ENCODE measurements at regions not wholly inside any gene's neighbourhood (a gene's known extent, or its start where the extent isn't known, plus 50 kb on each side); places are given as distances from the start of the nearest gene placed in this dataset.

- DNase-seq: no peak
Measured at GRCh38 chr5:155418960-155419579, 405.5 kb downstream of the KIF4B start.

DNA sequence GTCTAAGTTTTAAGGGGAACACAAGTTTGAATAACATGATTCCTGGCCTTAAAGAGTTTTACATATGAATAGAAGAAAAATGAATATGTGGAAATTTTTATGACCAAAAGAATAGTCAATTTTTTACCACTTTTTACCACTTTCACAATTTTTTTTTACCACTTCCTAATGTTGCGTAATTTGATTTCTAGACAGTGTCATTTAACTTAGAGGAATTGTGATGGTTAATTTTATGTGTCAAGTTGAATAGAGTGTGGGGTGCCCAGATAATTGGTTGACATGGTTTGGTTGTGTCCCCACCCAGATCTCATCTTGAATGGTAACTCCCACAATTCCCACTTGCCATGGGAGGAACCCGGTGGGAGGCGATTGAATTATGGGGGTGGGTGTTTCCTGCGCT is 416.6 kb downstream of the KIF4B start:
- DNase-seq: no peak

GRCh38 chr5:155434267-155434666 is 420.7 kb downstream of the KIF4B start:
- no peak for DNase-seq

- DNase-seq: no peak
Measured at GRCh38 chr5:155434681-155435080, 421.1 kb downstream of the KIF4B start.

GRCh38 chr5:155441849-155442248 is 428.3 kb downstream of the KIF4B start:
- DNase-seq: no peak

GRCh38 chr5:155451106-155451505 is 437.6 kb downstream of the KIF4B start:
- DNase-seq: no peak

DNA sequence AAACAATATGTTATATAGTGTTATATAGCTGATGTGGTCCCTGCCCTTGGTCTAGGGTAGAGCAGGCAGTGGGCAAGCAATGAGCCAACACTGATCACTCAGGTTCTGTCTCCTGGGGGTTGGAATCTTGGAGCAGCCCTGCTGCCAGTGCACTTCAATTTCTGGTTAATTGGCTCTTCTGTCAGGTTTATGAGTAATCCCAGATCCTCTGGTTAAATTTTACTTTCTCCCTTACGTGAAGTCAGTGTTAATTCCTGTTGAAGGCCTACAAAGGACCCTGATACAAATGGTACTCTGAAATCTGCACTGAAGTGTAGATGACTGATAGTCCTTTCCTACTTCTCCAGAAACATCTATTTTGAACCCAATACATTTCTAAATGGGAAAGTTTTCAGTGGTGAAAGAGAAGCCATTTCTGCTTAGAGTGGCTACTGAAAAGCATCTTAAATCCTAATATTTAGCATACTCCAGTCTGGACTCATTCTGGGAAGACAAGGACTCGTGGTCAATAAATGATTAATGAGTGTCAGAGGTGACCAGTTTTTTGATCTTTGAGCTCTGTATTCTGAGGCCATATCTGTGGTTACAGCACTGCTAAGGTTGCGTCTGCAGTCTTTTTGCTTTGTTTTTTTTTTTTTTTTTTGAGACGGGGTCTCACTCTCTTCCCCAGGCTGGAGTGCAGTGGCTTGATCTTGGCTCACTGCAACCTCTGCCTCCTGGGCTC is 442.4 kb downstream of the KIF4B start:
- DNase-seq: no peak

DNA sequence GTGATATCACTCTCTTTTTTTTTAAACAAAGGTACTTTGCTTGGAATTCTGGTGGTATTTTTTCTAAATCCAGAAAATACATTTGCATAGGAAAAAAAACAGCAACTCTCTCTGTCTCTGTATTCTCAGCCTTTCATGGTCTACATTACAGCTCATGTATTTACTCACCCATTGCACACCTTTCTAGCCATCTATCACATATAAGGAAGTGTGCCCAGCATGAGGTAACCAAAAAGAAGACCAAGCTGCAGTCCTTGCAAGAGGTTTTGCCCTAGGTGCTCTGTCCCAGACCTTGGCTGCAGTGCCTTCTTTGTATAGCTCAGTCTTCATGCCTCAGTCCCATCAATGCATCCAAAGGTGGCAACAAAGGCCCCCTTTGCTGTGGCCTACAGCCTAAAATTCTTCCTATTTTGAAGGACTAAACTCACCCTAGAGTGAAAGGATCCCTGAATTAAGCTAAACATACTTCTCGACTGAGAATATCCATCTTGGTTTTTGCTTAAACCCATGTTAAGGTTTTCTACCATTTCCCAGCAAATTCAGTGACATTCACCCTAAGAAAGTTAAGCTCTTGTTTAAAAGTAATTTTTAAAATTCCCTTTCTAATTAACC is 446.4 kb downstream of the KIF4B start:
- peak; percentile 59 for DNase-seq

DNA sequence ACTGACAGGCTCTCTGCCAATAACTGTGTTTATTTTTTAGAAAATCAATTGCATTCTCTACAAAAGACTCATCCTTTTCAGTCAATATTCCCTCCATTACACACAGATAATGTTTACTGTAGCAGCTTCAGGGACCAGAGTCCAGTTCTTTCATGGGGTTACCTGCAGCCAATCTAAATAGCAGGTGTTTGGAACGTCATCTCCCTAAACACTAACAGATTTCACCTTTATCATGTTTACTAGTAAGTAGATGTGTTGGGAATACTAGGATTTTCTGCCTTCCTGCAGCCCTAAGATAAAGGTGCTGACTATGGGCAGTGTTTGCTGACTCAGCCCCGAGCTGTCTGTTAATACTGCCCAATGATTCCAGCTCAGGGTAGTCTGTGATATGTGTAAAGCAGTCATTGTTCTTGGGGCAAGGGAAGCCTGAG is 447.0 kb downstream of the KIF4B start:
- DNase-seq: peak; percentile 84

- peak; percentile 33 for DNase-seq
Measured at GRCh38 chr5:155461304-155461703, 447.7 kb downstream of the KIF4B start.

DNA sequence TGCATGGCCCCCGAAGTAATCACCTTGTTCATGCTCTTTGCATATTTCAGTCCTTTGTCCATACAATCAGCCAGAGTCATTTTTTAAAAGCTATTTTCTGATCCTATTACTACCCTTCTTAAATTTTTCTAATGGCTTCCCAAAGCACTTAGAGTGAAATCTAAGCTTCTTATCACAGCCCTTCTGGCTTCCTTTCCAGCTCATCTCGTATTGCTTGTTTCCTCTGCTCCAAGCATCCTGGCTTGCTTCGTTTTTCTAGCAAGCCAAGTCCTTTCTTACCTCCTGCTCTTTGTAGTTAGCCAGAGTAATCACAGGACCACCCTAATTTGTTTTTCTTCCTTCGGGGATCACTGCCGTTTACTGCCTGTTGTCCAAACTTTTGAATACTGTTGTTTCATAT is 453.3 kb downstream of the KIF4B start:
- no peak for DNase-seq

DNA sequence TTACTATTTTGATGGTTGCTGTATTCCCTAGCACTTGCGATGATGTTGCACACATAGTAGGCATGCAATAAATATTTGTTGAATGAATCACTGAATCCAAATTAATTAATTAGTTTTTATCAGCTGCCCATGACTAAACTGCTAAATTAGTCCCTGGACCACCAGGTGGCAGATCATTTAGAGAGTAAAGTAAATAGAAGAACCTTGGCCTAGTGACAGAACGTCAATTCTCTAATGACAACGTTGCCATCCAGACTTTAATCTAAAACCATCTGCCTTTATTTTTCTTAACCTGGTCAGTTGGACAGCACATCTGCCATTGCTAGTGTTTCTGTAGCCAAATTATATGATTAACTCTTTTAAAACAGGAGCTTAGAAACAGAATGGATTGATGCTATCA is 457.5 kb downstream of the KIF4B start:
- DNase-seq: peak; percentile 74

DNA sequence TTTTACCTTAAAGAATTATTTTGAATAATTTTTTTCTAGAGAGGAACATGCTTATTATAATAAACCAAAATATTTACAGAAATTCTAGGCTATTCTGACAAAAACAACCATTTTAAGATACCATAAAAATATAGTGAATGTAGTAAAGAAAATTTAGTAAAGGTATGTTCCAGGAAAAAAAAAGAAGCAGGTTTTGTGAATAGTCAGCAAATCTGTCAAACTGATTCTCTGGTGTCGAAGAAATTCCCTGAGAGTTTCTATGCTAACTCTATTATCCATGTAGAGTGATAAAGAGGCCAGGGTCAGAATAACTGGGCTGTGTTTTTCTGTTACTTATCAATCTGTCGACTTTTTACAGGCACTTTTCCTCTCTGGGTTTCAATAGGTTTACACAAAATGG is 459.2 kb downstream of the KIF4B start:
- no peak for DNase-seq

DNA sequence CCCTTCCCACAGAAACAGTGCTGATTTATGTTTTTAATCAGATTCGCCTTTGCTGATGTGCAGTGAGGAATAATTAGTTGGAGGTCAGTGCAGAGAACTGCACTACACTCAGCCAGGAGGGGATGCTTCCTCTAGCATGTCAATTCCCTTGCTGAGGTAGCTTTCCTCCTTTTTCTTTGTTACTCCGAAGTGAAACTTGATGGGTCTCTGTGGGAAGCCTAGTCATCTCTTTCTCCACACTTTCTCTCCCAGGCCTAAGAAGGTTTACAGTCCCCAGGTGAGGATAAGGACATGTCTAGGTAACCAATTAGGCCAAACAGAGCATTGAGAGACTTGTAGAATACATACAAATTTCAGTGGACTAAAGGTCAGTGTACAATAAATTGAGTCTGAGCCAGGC is 461.8 kb downstream of the KIF4B start:
- no peak for DNase-seq

DNA sequence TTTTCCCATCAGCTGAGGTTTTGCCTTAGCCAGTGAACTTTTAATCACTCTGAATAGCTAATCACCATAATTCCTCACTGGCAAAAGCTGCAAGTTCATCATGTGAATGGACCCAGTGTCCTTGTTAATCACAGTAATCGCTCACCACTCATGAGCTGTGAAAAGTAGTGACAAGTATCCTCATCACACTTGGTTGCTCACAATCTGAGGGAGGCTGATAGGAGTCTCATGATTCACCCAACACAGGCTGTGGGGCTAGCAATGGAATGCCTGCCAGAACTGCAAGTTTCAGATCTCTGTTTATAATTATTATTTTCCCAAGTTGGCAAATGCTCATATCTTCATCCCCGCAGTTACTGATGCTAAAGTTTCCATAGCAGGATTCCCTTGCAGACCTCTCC is 467.2 kb downstream of the KIF4B start:
- no peak for DNase-seq

DNA sequence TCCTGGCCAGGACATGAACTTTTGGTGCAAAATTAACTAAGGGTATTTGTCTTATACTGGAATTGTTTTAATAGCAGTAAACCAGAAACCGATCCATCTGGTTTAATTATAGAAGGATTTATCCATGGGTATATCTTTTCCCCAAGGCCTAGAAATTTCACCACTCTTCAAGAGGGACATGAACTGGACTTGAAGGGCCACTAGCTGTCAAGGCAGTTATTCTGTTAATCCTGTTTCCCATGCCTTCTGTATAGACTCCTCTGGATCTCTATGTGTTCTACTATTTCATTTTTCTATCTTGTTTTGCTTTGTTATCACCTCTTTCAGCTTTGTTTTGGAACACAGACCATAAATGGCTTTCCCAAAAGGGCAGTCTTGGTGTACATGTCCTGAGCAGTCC is 467.6 kb downstream of the KIF4B start:
- DNase-seq: no peak

- no peak for DNase-seq
Measured at GRCh38 chr5:155482428-155482827, 468.9 kb downstream of the KIF4B start.

DNA sequence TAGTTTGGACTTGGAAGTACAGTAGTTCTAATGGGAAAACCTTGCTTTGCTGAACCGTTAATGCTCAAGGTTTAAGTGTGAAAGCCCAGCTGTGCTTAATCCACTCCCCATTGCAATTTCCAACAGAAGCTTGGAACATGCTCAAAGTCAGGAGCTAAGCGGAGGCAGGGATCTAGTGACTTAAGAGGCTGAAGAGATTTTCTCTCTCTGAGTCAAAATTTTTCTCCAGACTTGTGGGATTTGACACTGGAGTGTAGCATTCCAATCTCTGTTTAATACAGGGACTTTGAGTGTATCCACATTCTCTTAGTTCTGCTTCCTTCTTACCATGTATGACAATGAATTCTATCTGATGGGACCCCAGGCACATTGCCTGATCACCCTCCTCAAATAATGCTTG is 471.8 kb downstream of the KIF4B start:
- DNase-seq: no peak

- no peak for DNase-seq
Measured at GRCh38 chr5:155489949-155490348, 476.4 kb downstream of the KIF4B start.

GRCh38 chr5:155492191-155492590 is 478.6 kb downstream of the KIF4B start:
- DNase-seq: no peak

DNA sequence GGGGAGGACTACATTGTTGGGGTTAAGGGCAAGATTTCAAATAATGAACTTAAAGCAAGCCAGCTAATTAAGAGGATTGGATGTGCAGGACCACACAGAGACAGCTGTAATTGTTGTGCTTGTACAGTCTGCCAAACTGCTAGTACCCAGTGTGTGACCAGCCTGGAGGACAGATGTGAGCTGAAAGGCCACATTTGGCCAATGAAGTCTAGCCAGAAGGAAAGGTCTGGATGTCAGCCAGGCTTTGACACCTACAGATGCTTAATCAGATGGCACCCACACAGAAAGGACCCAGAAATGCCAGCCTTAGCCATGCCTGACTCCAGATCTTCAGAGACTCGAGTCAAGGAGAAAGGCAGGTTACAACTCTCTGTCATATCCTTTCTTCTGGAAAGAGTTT is 491.1 kb downstream of the KIF4B start:
- DNase-seq: no peak

DNA sequence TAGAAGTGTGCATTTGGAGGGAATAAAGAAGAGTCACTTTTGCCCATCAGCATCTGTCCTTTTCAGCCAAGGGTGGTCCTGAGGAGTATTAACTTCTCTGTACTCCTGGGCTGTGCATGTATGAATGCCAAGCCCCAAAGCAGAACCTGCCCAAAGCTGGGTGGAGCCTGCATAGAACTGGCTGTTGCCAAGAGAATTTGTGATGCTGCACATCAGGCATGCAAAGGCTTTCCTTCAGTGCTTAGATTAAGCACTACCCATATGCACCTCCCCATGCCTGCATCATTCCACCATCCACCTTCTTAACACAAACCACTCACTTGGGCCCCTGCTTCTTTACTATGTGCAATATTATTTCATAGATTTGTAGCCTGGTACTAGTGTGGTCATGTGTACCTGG is 493.8 kb downstream of the KIF4B start:
- no peak for DNase-seq

GRCh38 chr5:155508673-155509072 is 495.1 kb downstream of the KIF4B start:
- DNase-seq: no peak

GRCh38 chr5:155512329-155512728 is 498.8 kb downstream of the KIF4B start:
- DNase-seq: no peak

Measured in NCI-H146 (cell line).